ENCODE measurements at regions not wholly inside any gene's neighbourhood (a gene's known extent, or its start where the extent isn't known, plus 50 kb on each side); places are given as distances from the start of the nearest gene placed in this dataset.
"Not testable (repeated sequence)": the region's sequence is repeated elsewhere in the genome, so short reads cannot be mapped to it uniquely, and the experiment has no call there.

GRCh38 chr2:184187421-184187971 is 410.8 kb upstream of the ZNF804A start:
- no peak for DNase-seq (ENCODE audit: low read depth)
- TF ChIP-seq, protein P1, sequence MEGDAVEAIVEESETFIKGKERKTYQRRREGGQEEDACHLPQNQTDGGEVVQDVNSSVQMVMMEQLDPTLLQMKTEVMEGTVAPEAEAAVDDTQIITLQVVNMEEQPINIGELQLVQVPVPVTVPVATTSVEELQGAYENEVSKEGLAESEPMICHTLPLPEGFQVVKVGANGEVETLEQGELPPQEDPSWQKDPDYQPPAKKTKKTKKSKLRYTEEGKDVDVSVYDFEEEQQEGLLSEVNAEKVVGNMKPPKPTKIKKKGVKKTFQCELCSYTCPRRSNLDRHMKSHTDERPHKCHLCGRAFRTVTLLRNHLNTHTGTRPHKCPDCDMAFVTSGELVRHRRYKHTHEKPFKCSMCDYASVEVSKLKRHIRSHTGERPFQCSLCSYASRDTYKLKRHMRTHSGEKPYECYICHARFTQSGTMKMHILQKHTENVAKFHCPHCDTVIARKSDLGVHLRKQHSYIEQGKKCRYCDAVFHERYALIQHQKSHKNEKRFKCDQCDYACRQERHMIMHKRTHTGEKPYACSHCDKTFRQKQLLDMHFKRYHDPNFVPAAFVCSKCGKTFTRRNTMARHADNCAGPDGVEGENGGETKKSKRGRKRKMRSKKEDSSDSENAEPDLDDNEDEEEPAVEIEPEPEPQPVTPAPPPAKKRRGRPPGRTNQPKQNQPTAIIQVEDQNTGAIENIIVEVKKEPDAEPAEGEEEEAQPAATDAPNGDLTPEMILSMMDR (IDR thresholded peaks at IDR 0.05; ENCODE audit: low read depth, low read length, missing control alignments): no peak
- H3K4me3 ChIP-seq (ENCODE audit: low read depth, low read length): no peak overlapping the region

DNA sequence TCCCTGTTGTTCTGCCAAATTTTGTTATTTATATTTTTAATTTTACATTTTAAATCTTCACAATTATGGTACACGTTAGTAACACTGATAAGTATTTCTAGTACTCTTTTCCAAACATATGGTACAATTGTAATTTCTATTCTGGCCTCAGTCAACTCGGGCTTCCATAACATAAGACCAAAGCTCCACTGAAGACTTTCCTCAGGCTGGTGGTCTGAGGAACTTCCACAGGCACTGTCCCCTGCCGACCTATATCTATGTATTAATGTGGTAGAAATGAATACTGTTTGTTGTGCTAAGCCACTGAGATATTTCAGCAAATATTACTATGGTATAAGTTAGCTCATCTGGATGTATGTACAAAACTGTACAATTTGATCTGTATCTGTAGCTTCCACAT is 407.6 kb upstream of the ZNF804A start:
- H3K4me3 ChIP-seq (ENCODE audit: low read depth, low read length): no peak overlapping the region
- TF ChIP-seq, protein P1 (IDR thresholded peaks at IDR 0.05; ENCODE audit: low read depth, low read length, missing control alignments): no peak
- no peak for DNase-seq (ENCODE audit: low read depth)

- no peak overlapping the region for H3K4me3 ChIP-seq (ENCODE audit: low read depth, low read length)
- no peak for DNase-seq (ENCODE audit: low read depth)
- TF ChIP-seq, protein P1 (IDR thresholded peaks at IDR 0.05; ENCODE audit: low read depth, low read length, missing control alignments): no peak
Measured at GRCh38 chr2:184192649-184193048, 405.7 kb upstream of the ZNF804A start.

- TF ChIP-seq, protein P1 (IDR thresholded peaks at IDR 0.05; ENCODE audit: low read depth, low read length, missing control alignments): no peak
- no peak for DNase-seq (ENCODE audit: low read depth)
- no peak overlapping the region for H3K4me3 ChIP-seq (ENCODE audit: low read depth, low read length)
Measured at GRCh38 chr2:184197413-184197812, 400.9 kb upstream of the ZNF804A start.

DNA sequence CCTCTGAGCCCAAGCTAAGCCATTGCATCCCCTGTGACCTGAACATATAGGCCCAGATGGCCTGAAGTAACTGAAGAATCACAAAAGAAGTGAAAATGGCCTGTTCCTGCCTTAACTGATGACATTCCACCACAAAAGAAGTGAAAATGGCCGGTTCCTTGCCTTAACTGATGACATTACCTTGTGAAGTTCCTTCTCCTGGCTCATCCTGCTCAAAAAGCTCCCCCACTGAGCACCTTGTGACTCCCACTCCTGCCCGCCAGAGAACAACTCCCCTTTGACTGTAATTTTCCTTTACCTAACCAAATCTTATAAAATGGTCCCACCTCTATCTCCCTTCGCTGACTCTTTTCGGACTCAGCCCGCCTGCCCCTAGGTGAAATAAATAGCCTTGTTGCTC is 399.5 kb upstream of the ZNF804A start:
- H3K4me3 ChIP-seq (ENCODE audit: low read depth, low read length); DNase-seq (ENCODE audit: low read depth): not testable (repeated sequence)

- DNase-seq (ENCODE audit: low read depth): no peak
- TF ChIP-seq, protein P1 (IDR thresholded peaks at IDR 0.05; ENCODE audit: low read depth, low read length, missing control alignments): no peak
- H3K4me3 ChIP-seq (ENCODE audit: low read depth, low read length): no peak overlapping the region
Measured at GRCh38 chr2:184199274-184199673, 399.1 kb upstream of the ZNF804A start.

DNA sequence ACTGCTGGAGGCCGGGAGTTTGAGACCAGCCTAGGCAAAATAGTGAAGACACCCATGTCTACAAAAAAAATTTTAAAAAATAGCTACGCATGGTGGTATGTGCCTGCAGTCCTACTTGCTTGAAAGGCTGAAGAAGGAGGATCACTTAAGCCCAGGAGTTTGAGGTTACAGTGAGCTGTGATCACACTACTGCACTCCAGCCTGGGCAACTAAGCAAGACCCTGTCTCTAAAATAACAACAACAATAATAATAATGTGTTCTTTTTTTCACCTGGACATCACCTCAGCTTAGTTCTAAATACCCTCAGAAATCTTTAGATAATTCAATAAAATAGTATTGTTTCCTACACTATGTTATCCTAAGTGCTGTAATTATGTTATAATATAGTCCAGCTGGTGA is 397.1 kb upstream of the ZNF804A start:
- no peak overlapping the region for H3K4me3 ChIP-seq (ENCODE audit: low read depth, low read length)
- TF ChIP-seq, protein P1 (IDR thresholded peaks at IDR 0.05; ENCODE audit: low read depth, low read length, missing control alignments): no peak
- DNase-seq (ENCODE audit: low read depth): no peak
